Thyroid gland (tissue), 4 donors: ENCODE measurements at regions not wholly inside any gene's neighbourhood (a gene's known extent, or its start where the extent isn't known, plus 50 kb on each side); places are given as distances from the start of the nearest gene placed in this dataset.

ENCODE experiments used
- CTCF ChIP-seq, 6 experiments: fragments of 200-600 bp in 3 of 6; fragments of 450-650 bp in 3 of 6; sonication (generic) in 3 of 6; IDR thresholded peaks; one replicate each; pipeline ENCODE4 v1.5.1; 2016 to 2019; ENCODE audit warnings: antibody characterized with exemption in 6 of 6, mild to moderate bottlenecking in 2 of 6, inconsistent platforms in 1 of 6, moderate library complexity in 1 of 6
- POLR2A ChIP-seq, 2 donors: fragments of 450-650 bp; IDR thresholded peaks; one replicate each; pipeline ENCODE4 v1.6.1; 2017; ENCODE audit warnings: antibody characterized with exemption in 2 of 2, mild to moderate bottlenecking in 2 of 2, moderate library complexity in 1 of 2

DNA sequence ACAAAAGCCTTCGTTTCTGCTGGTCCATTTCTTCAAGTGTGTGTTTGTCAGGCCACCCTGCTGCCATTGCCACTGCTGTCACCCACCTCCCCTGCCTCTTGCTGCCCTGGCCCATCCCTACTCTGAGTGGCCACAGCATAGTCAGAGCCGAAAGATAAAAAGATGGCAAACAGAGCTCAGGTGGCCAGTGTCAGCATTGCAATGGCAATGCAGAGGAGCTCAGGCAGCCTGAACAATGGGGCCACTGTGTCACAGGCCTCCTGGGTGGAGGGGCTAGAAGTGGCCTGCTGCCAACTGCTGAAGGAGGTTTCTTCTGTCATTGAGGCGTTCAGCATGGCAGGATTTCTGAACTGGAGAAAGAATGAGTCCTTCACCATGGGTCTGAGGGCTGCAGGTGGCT, 137.1 kb downstream of the CSNK2A3 start:
- TF ChIP-seq POLR2A (IDR thresholded peaks at IDR 0.05) (no peak), CTCF (IDR thresholded peaks at IDR 0.05) (no peak)
